ENCODE measurements at regions not wholly inside any gene's neighbourhood (a gene's known extent, or its start where the extent isn't known, plus 50 kb on each side); places are given as distances from the start of the nearest gene placed in this dataset.
"Not testable (repeated sequence)": the region's sequence is repeated elsewhere in the genome, so short reads cannot be mapped to it uniquely, and the experiment has no call there.

DNA sequence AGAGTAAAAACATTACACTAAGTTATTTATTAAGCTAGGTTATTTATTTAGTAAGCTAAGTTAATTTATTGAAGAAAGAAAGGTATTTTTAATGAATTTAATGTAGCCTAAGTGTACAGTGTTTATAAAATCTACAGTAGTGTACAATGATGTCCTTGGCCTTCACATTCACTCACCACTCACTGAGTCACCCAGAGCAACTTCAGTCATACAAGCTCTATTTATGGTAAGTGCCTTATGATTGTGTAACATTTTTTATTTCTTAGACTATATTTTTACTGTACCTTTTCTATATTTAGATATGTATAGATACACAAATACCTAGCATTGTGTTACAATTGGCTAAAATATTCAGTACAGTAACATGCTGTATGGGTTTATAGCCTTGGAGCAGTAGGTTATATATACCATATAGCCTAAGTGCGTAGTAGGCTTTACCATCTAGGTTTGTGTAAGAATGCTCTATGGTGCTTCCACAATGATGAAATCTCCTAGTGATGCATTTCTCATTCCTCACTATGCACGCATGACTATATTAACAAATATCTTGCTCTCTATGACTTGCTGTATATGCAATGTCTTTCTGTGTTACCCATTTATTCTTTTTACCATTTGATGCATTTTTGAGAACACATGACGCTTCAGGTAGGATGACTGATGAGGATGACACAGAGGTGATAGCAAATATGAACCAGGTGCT is 309.6 kb upstream of the ATXN7L3B start:
- H3K36me3 ChIP-seq (ENCODE audit: insufficient read depth, low read length), result no peaks in the 10 kb centered on the region
- H3K27ac ChIP-seq (ENCODE audit: low read depth, low read length), result no peak overlapping the region
- no peaks in the 10 kb centered on the region for H3K4me1 Mint-ChIP-seq
- no peaks in the 10 kb centered on the region for H3K36me3 Mint-ChIP-seq
- H3K4me1 ChIP-seq (ENCODE audit: insufficient read depth, low read length), result no peaks in the 10 kb centered on the region
- CTCF ChIA-PET (ENCODE audit: partially characterized antibody), result no interaction called here
- POLR2A ChIA-PET (ENCODE audit: partially characterized antibody), result no interaction called here
- no peaks in the 10 kb centered on the region for H3K27me3 Mint-ChIP-seq
- no peak overlapping the region for H3K4me3 Mint-ChIP-seq
- H3K9me3 ChIP-seq (ENCODE audit: control insufficient read depth in 1 of 2, low read length in 2 of 2), result no peaks in the 10 kb centered on the region
- intact Hi-C loops (cut with micrococcal nuclease), result no loop called here
- DNase-seq, result no peak
- H3K27me3 ChIP-seq (ENCODE audit: insufficient read depth, low read length), result no peaks in the 10 kb centered on the region
- H3K4me3 ChIP-seq (ENCODE audit: low read length in 2 of 2), result no peak overlapping the region
- H3K9me3 Mint-ChIP-seq, result peaks cover 0 to 3% (median 0%) of the 10 kb centered on the region in 8 donors
- no peak overlapping the region for H3K27ac Mint-ChIP-seq

DNA sequence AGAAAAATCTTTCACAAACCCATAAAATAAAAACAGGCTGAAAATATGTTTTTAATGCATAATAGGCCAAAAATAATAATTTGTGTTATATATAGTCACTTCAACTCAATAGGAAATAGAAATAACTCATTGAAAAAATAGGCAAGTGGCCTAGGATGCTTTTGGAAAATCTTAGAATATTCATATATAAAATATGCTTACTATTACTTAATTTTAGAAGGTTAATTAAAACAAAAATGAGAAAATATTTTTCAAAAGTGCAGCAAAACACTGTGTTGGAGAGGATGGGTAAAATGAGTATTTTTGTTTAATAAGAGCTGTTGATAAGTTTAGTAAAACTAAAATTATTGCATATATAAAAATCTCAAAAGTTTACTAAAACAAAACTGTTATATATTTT is 308.0 kb upstream of the ATXN7L3B start:
- ChIA-PET POLR2A (ENCODE audit: partially characterized antibody) (no interaction called here), CTCF (ENCODE audit: partially characterized antibody) (no interaction called here)
- Mint-ChIP-seq H3K4me1 (no peaks in the 10 kb centered on the region), H3K27ac (no peak overlapping the region), H3K27me3 (no peaks in the 10 kb centered on the region), H3K9me3 (peaks cover 0 to 6% (median 0%) of the 10 kb centered on the region in 8 donors), H3K36me3 (no peaks in the 10 kb centered on the region), H3K4me3 (no peak overlapping the region)
- no peak for DNase-seq
- Histone ChIP-seq H3K27ac (ENCODE audit: low read depth, low read length) (no peak overlapping the region), H3K36me3 (ENCODE audit: insufficient read depth, low read length) (no peaks in the 10 kb centered on the region), H3K27me3 (ENCODE audit: insufficient read depth, low read length) (no peaks in the 10 kb centered on the region), H3K4me3 (ENCODE audit: low read length in 2 of 2) (no peak overlapping the region), H3K4me1 (ENCODE audit: insufficient read depth, low read length) (no peaks in the 10 kb centered on the region), H3K9me3 (ENCODE audit: control insufficient read depth in 1 of 2, low read length in 2 of 2) (no peaks in the 10 kb centered on the region)
- intact Hi-C loops (cut with micrococcal nuclease), result no loop called here

DNA sequence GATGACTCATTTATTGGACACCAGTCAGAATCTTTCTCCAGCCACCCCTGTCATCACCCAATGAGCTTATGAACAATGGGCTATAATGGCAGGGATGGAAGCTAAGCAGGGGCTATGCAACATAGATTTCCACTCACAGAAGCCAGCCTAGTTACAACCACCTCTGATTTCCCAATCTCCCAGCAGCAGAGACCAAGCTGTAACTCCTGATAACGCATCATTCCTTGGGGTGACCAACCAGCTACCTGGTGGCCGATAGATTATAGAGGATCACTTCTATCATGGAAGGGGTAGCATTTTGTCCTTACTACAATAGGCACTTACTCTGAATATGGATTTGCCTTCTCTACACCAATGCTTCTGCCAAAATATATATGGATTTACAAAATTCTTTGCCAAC is 302.3 kb upstream of the ATXN7L3B start:
- Mint-ChIP-seq H3K27ac (no peak overlapping the region), H3K4me1 (no peaks in the 10 kb centered on the region), H3K36me3 (no peaks in the 10 kb centered on the region), H3K4me3 (no peak overlapping the region), H3K27me3 (no peaks in the 10 kb centered on the region), H3K9me3 (peaks cover 0 to 9% (median 8%) of the 10 kb centered on the region in 8 donors)
- CTCF ChIA-PET (ENCODE audit: partially characterized antibody), result no interaction called here
- Histone ChIP-seq H3K4me3 (ENCODE audit: low read length in 2 of 2) (no peak overlapping the region), H3K27me3 (ENCODE audit: insufficient read depth, low read length) (no peaks in the 10 kb centered on the region), H3K4me1 (ENCODE audit: insufficient read depth, low read length) (no peaks in the 10 kb centered on the region), H3K9me3 (ENCODE audit: control insufficient read depth in 1 of 2, low read length in 2 of 2) (no peaks in the 10 kb centered on the region), H3K36me3 (ENCODE audit: insufficient read depth, low read length) (no peaks in the 10 kb centered on the region), H3K27ac (ENCODE audit: low read depth, low read length) (no peak overlapping the region)
- DNase-seq, result no peak
- POLR2A ChIA-PET (ENCODE audit: partially characterized antibody), result no interaction called here
- intact Hi-C loops (cut with micrococcal nuclease), result no loop called here

DNA sequence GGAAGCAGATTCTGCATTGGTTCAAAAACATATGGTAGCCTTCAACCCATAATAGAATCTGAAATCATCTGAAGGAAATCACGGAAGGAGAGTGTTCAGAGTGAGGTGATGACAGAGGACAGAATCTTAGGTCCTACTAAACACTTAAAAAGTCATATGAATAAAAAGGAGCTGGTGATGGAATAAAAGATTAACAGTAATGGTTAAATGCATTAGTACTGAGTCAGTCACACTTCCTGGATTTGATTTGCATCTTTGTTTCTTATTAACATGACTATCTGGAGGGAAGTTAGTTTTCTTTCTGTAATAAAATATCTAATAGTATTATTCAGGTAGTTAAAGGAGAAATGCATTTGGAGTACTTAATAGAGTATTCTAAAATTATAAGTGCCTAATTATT is 296.3 kb upstream of the ATXN7L3B start:
- intact Hi-C loops (cut with micrococcal nuclease), result no loop called here
- Mint-ChIP-seq H3K4me3 (no peak overlapping the region), H3K27me3 (no peaks in the 10 kb centered on the region), H3K27ac (no peak overlapping the region), H3K9me3 (peaks cover 0 to 13% (median 8%) of the 10 kb centered on the region in 8 donors), H3K36me3 (no peaks in the 10 kb centered on the region), H3K4me1 (no peaks in the 10 kb centered on the region)
- H3K36me3 ChIP-seq (ENCODE audit: insufficient read depth, low read length), result no peaks in the 10 kb centered on the region
- ChIA-PET POLR2A (ENCODE audit: partially characterized antibody) (no interaction called here), CTCF (ENCODE audit: partially characterized antibody) (no interaction called here)
- H3K27ac ChIP-seq (ENCODE audit: low read depth, low read length), result no peak overlapping the region
- H3K4me3 ChIP-seq (ENCODE audit: low read length in 2 of 2), result no peak overlapping the region
- DNase-seq, result no peak
- no peaks in the 10 kb centered on the region for H3K4me1 ChIP-seq (ENCODE audit: insufficient read depth, low read length)
- no peaks in the 10 kb centered on the region for H3K9me3 ChIP-seq (ENCODE audit: control insufficient read depth in 1 of 2, low read length in 2 of 2)
- H3K27me3 ChIP-seq (ENCODE audit: insufficient read depth, low read length), result no peaks in the 10 kb centered on the region

DNA sequence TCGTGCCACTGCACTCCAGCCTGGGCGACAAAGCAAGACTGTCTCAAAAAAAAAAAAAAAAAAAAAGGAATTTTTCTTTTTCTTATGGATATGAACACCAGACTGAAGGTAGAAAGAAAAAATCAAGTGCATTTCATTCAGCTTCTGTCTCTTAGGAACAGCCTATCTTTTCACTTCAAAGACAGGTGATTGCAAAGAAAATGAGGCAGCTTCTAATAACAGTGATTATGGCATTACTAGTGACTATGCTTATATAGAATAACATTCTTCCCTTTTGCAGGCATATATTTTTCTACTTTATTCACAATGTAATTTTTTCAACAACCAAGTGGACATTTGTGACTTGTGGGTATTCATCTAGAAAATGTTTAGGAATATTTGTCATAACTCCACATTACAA is 295.5 kb upstream of the ATXN7L3B start:
- no peaks in the 10 kb centered on the region for H3K4me1 Mint-ChIP-seq

DNA sequence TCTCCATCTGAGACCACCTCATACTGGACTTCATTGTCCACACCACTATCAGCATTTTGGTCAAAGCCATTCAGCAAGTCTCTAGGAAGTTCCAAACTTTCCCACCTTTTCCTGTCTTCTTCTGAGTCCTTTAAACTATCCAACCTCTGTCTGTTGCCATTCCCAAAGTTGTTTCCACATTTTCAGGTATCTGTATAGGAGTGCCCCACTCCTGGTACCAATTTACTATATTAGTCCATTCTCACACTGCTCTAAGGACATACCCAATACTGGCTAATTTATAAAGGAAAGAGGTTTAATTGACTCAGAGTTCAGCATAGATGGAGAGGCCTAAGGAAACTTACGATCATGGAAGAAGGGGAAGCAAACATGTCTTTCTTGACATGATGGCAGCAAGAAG is 292.2 kb upstream of the ATXN7L3B start:
- DNase-seq, result no peak
- Histone ChIP-seq H3K27me3 (ENCODE audit: insufficient read depth, low read length) (no peaks in the 10 kb centered on the region), H3K4me1 (ENCODE audit: insufficient read depth, low read length) (no peaks in the 10 kb centered on the region), H3K36me3 (ENCODE audit: insufficient read depth, low read length) (no peaks in the 10 kb centered on the region), H3K27ac (ENCODE audit: low read depth, low read length) (no peak overlapping the region), H3K4me3 (ENCODE audit: low read length in 2 of 2) (no peak overlapping the region), H3K9me3 (ENCODE audit: control insufficient read depth in 1 of 2, low read length in 2 of 2) (no peaks in the 10 kb centered on the region)
- H3K4me3 Mint-ChIP-seq, result no peak overlapping the region
- POLR2A ChIA-PET (ENCODE audit: partially characterized antibody), result no interaction called here
- no peaks in the 10 kb centered on the region for H3K27me3 Mint-ChIP-seq
- no peak overlapping the region for H3K27ac Mint-ChIP-seq
- peaks cover 0 to 7% (median 3%) of the 10 kb centered on the region in 8 donors for H3K9me3 Mint-ChIP-seq
- H3K4me1 Mint-ChIP-seq, result no peaks in the 10 kb centered on the region
- CTCF ChIA-PET (ENCODE audit: partially characterized antibody), result no interaction called here
- intact Hi-C loops (cut with micrococcal nuclease), result no loop called here
- no peaks in the 10 kb centered on the region for H3K36me3 Mint-ChIP-seq

More for the DNA sequence above, 295.5 kb upstream of the ATXN7L3B start:
- CTCF ChIA-PET (ENCODE audit: partially characterized antibody), result no interaction called here
- no peak overlapping the region for H3K4me3 ChIP-seq (ENCODE audit: low read length in 2 of 2)
- H3K27me3 ChIP-seq (ENCODE audit: insufficient read depth, low read length), result no peaks in the 10 kb centered on the region
- H3K36me3 ChIP-seq (ENCODE audit: insufficient read depth, low read length), result no peaks in the 10 kb centered on the region
- no peak overlapping the region for H3K27ac ChIP-seq (ENCODE audit: low read depth, low read length)
- H3K9me3 Mint-ChIP-seq, result peaks cover 0 to 13% (median 8%) of the 10 kb centered on the region in 8 donors
- POLR2A ChIA-PET (ENCODE audit: partially characterized antibody), result no interaction called here
- H3K27ac Mint-ChIP-seq, result no peak overlapping the region
- H3K4me3 Mint-ChIP-seq, result no peak overlapping the region
- H3K36me3 Mint-ChIP-seq, result no peaks in the 10 kb centered on the region
- no peak for DNase-seq
- no peaks in the 10 kb centered on the region for H3K9me3 ChIP-seq (ENCODE audit: control insufficient read depth in 1 of 2, low read length in 2 of 2)
- no peaks in the 10 kb centered on the region for H3K27me3 Mint-ChIP-seq
- H3K4me1 ChIP-seq (ENCODE audit: insufficient read depth, low read length), result no peaks in the 10 kb centered on the region
- intact Hi-C loops (cut with micrococcal nuclease), result no loop called here

DNA sequence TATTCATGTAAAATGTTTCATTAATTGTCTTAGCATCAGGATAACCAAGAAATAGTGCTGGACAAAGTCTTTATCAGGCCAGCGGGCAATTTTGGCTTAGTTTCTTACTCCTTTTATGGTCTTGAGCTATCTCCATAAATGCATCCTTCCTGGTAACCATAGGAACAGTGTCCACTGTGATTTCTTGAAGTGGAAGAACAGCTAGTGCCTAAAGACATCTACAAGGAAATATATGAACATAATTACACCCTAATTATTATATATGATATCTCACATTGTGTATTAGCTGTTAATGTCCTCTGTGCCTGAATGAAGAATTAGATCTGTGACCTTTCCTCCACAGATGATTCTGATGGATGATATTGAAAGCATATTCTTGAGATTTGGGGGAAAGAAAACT is 286.7 kb upstream of the ATXN7L3B start:
- no peaks in the 10 kb centered on the region for H3K9me3 ChIP-seq (ENCODE audit: control insufficient read depth in 1 of 2, low read length in 2 of 2)
- no peaks in the 10 kb centered on the region for H3K27me3 ChIP-seq (ENCODE audit: insufficient read depth, low read length)
- Mint-ChIP-seq H3K27me3 (no peaks in the 10 kb centered on the region), H3K4me1 (no peaks in the 10 kb centered on the region), H3K27ac (no peak overlapping the region), H3K9me3 (peaks cover 0 to 14% (median 8%) of the 10 kb centered on the region in 8 donors), H3K36me3 (no peaks in the 10 kb centered on the region), H3K4me3 (no peak overlapping the region)
- ChIA-PET CTCF (ENCODE audit: partially characterized antibody) (no interaction called here), POLR2A (ENCODE audit: partially characterized antibody) (no interaction called here)
- intact Hi-C loops (cut with micrococcal nuclease), result no loop called here
- H3K36me3 ChIP-seq (ENCODE audit: insufficient read depth, low read length), result no peaks in the 10 kb centered on the region
- no peak overlapping the region for H3K27ac ChIP-seq (ENCODE audit: low read depth, low read length)
- H3K4me3 ChIP-seq (ENCODE audit: low read length in 2 of 2), result no peak overlapping the region
- DNase-seq, result no peak
- H3K4me1 ChIP-seq (ENCODE audit: insufficient read depth, low read length), result no peaks in the 10 kb centered on the region

DNA sequence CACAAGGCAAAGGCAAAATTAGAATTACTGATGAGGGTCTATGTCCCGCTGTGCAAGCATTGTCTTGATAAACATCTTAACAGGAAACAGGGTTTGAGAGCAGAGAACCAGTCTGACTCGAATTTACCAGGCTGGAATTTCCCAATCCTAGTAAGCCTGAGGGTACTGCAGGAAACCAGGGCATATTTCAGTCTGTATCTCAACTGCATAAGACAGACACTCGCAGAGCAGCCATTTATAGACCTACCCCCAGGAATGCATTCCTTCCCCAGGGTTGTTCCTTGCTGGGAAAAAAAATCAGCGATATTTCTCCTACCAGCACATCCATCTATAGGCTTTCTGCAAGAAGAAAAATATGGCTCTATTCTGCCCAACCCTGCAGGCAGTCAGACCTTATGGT is 283.8 kb upstream of the ATXN7L3B start:
- DNase-seq; H3K4me1 ChIP-seq (ENCODE audit: insufficient read depth, low read length); H3K36me3 Mint-ChIP-seq; CTCF ChIA-PET (ENCODE audit: partially characterized antibody); intact Hi-C loops (cut with micrococcal nuclease); H3K27ac Mint-ChIP-seq; H3K27me3 ChIP-seq (ENCODE audit: insufficient read depth, low read length); POLR2A ChIA-PET (ENCODE audit: partially characterized antibody); H3K27me3 Mint-ChIP-seq; H3K9me3 ChIP-seq (ENCODE audit: control insufficient read depth in 1 of 2, low read length in 2 of 2); H3K4me3 Mint-ChIP-seq; H3K4me3 ChIP-seq (ENCODE audit: low read length in 2 of 2); H3K36me3 ChIP-seq (ENCODE audit: insufficient read depth, low read length); H3K4me1 Mint-ChIP-seq; H3K27ac ChIP-seq (ENCODE audit: low read depth, low read length): not testable (repeated sequence)
- peaks cover 0 to 14% (median 8%) of the 10 kb centered on the region in 8 donors for H3K9me3 Mint-ChIP-seq
